GM18498 (cell line): ENCODE measurements at regions not wholly inside any gene's neighbourhood (a gene's known extent, or its start where the extent isn't known, plus 50 kb on each side); places are given as distances from the start of the nearest gene placed in this dataset.

Source experiments
- ATAC-seq: cut with Tn5 transposase; IDR thresholded peaks from one replicate; pipeline ENCODE4 v1.9.1; 2021; ENCODE audit warnings: mild to moderate bottlenecking, moderate library complexity; ENCODE audit not compliant: unreplicated experiment

DNA sequence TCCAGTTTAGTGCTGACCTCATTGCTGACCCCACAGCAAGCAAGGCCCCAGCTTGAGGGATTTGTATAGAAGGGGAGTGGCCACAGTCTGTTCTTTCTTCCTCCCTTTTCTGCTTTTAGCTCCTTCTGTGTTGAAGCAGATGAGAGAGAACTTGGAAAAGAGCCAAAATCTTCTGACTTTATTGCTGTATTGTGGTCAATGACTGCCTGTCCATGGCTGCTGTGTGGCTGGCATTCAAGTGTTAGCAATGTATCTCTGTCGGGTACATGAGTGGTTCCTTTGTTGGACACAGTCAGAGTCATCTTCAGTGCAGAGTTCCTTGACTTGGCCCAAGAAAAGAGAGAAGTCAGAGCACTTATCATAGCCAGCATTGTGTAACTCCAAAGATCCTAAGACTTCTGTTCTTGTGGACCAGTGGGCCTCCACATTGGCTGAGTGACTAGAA, 154.1 kb downstream of the LRRC70 start:
- ATAC-seq = no peak

- no peak for ATAC-seq
Observed at GRCh38 chr5:62731022-62731421, 152.4 kb downstream of the LRRC70 start.

- ATAC-seq = no peak
Observed at GRCh38 chr5:62729675-62730074, 151.1 kb downstream of the LRRC70 start.

DNA sequence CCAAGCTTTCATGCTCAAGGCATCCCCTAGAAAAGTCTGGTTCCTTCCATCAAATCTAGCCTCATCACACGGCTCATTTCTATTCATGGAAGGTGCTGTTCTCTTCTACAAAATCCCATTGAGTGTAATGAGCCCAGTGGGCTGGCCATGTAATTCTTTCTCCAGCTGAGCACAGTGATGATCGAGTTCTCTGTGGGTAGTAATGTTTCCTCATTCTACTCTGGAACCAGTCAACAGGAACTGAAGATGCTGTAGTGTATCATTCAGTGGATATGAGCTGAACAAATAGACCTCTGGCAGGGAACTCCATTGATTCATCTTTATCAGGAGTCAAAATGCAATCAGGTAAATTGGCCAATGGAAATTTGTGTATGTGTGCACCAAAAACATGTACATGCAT, 149.2 kb downstream of the LRRC70 start:
- ATAC-seq = no peak

DNA sequence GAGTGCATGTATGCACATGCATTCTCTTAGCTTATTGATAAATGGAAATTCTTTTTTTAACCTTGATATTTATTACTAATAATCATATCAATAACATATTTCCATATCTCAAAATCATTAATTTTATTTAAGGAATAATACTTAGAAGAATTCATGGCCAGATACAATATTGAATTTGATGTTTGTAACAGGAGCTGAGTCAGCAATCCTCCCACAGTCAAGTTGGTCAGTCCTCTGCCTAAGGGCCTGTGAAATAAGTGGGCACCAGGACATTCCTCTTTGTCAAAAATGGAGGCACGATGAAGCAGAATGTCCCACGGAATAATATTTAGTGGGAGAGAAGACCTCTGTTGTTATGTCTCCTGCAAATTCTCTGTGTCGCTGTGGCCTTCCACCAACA, 148.6 kb downstream of the LRRC70 start:
- ATAC-seq = no peak

DNA sequence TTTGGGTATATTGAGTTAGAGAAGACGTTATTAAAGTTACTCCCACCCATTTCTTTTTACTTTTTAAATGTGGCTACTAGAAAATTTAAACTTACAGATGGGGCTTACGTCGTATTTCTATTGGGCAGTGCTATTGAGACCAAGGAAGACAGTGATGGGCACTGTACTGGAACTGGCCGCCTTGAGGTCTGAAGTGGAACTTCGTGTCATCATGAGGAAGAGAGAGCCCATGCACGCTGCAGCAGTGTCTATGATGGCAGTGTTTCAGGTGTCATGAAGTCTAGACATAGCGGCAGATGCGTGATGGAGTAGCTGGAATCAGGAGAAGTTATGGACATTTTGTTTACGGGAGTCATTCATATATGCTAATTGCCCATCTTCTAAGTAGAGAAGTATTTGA, 143.7 kb downstream of the LRRC70 start:
- ATAC-seq = no peak

- peak; percentile 99 for ATAC-seq
Observed at GRCh38 chr5:62720031-62720441, 141.4 kb downstream of the LRRC70 start.

DNA sequence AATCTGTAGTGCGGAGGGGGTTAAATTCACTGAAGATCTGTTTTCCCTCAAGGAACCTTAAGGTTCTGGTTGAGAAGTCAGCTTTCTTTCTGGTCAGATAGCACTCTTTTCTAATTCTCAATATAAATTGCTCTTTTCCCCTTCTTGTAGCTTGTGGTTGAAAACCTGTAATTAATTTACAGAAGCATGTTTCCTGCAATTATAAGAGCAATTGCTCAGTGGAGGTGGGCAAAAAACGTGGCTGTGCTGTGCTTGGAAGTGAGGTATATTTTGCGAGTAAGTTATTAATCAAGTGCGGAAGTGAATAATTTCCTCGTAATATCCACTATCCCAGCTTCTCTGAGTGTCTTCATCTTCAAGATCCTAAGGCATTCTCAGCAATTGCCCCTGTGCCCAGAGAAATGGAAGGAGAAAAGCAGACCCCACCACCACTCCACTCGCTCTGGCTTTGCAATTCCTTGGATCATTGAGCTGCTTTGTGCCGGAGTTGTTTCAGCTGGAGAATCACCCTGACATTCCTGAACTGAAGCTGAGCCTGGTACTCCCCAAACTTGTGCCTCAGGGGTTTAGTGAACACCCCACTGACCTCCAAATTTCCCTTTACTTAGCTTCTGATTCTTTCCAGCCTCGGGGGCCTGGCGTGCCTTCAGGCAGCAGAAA, 140.6 kb downstream of the LRRC70 start:
- ATAC-seq = no peak

DNA sequence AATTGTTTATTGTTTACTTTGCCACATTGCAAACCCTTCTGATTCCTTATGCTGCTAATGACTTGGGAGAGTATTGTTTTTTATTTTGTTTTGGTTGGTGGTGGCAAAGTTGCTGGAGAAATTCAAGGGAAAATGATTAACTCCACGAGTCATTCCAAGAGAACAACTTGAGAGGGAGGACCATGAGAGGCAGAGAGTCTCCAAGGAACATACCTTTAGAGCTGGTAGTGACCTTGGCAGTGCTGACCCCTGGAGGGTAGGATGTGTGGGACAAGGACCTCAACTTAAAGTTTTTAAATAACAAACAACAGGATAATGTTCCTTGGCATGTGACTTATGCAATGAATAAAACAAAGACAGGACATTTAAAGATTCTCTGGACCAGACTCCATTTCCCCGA, 139.7 kb downstream of the LRRC70 start:
- no peak for ATAC-seq

DNA sequence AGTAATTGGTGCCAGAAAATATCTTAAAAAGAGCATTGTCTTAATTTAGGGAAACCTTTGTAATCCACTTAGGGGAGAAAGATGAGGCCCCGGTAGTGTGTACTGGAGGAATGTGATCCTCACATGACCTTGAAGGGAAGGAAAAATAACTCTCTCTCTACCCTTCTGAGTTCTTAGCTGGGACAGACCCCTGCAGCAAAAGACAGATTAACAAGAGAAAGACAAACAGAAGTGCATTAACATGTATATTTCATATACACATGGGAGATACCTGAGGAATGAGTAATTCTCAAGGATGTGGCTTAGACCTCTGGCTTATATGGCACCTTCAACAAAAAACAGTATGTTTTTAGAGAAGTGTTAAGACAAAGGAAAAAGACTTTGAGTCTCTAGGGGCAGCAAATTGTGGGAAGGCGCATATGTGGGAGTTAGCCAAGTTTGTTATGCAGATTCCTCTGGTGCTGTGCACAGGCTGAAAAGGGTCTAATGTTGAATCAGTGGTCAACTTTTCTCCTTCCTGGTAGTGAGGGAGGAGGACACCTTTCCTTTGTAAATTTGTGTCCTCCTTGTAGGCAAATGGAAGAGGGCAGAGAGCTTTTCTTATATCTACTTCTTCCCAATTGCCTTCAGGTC, 138.8 kb downstream of the LRRC70 start:
- ATAC-seq = no peak

- ATAC-seq = no peak
Observed at GRCh38 chr5:62714296-62714695, 135.7 kb downstream of the LRRC70 start.

DNA sequence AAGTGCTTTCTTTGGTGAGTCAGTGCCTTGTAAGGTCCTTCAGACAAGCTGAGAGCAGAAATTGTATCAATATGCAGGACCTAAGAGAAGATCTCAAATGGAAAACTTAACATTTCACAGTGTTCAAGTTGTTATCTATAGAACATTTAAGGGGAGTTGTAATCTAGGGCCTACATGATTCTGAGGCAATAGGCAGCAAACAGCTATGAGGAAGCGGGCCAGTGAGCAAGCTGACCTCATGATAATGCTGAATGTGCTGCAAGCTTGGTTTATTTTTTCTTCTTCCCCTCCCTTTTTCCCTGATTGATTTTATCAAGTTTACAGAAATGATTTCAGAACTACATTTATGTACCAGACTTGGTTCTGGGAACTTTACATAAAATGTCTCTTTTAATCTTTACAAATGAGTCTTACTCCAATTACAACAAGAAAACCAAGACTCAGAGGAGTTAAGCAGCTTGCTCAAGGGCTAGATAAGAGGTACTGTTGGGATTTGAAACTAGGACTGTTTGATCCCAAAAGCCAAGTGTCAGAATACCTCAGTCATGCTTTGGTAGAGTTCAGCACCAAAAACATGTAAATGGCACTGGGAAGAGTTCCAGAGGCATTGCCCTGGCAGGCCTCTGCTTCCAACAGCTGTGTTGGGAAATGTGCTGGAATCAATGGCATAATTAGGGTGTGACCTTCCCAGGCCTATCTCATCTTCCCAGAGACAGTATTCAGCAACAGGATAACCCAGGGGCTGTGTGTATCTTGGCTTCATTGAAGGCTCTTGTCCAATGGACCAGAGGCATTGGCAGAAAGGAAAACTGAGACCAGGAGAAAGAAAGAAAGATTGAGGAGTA, 130.1 kb downstream of the LRRC70 start:
- ATAC-seq = no peak

GRCh38 chr5:62707563-62707962, 128.9 kb downstream of the LRRC70 start:
- ATAC-seq = no peak

GRCh38 chr5:62707131-62707530, 128.5 kb downstream of the LRRC70 start:
- ATAC-seq = no peak

DNA sequence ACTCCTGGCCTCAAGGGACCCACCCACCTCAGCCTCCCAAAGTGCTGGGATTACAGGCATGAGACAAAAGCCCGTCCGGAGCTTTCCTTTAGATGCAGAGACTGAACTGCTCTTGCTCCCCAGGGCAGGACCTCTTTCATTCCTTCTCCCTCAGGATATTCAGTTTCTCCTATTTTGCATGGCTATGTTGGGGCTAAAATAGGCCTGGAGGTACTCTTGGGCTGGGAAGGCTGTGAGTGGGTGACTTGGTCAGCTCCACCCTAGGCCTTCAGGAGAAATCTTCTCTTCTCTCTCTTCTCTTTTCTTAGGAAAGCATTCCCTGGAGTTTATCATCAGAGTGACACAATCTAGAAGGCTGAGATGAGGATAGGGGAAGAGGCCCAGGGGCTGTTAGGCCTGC, 126.4 kb downstream of the LRRC70 start:
- ATAC-seq = no peak

GRCh38 chr5:62702126-62702525, 123.5 kb downstream of the LRRC70 start:
- ATAC-seq = no peak

- ATAC-seq = no peak
Observed at GRCh38 chr5:62701036-62701435, 122.4 kb downstream of the LRRC70 start.

- no peak for ATAC-seq
Observed at GRCh38 chr5:62698756-62699155, 120.1 kb downstream of the LRRC70 start.

- ATAC-seq = no peak
Observed at GRCh38 chr5:62695274-62695673, 116.7 kb downstream of the LRRC70 start.

GRCh38 chr5:62692946-62693713, 114.5 kb downstream of the LRRC70 start:
- ATAC-seq = no peak

DNA sequence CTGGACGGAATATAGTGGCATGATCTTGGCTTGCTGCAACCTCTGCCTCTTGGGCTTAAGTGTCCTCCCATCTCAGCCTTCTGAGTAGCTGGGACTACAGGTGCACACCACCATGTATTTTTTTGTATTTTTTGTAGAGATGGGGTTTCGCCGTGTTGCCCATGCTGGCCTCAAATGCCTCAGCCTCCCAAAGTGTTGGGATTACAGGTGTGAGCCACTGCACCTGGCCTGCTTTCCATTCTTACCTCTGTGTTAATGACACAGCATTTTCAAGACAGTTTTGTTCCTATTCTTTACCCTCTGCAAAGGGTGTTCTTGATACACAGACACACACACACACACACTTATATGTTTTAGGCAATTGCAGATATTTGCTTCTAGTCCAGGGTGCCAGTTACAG, 113.3 kb downstream of the LRRC70 start:
- no peak for ATAC-seq
